HepG2 (cell line): ENCODE measurements at regions not wholly inside any gene's neighbourhood (a gene's known extent, or its start where the extent isn't known, plus 50 kb on each side); places are given as distances from the start of the nearest gene placed in this dataset.

Experiments used
- ATAC-seq: fragments of 200-7000 bp; cut with Tn5 transposase; 3 replicates; pipeline ENCODE4 v1.9.1; 2020; ENCODE audit warnings: mild to moderate bottlenecking, moderate library complexity
- BruUV-seq: library from RNA; stranded (reverse); fragments of 400-500 nt; replicated peaks from 2 replicates; lab custom pipeline; 2021; lab: Mats Ljungman, UMichigan
- CTCF ChIA-PET: fragments of 300-600 bp; formaldehyde crosslinking; extraction: SDS; loops from one replicate; lab custom pipeline; 2021; ENCODE audit warnings: low total read pairs, inconsistent platforms, low intra/inter-chr PET ratio; lab: Yijun Ruan, JAX
- POLR2A ChIA-PET: fragments of 350-600 bp; sonication (Branson Sonifier 250); formaldehyde crosslinking; loops from one replicate; lab custom pipeline; 2020; ENCODE audit warnings: antibody characterized with exemption, inconsistent platforms; lab: Yijun Ruan, JAX
- DNase-seq: peaks from one replicate; pipeline ENCODE4 v3.0.0-alpha.2; 2015; ENCODE audit warnings: low spot score
- FAIRE-seq: peaks from 3 replicates; lab custom pipeline; 2011; peaks lifted over from hg19 to GRCh38; lab: Jason Lieb, UNC
- H2AFZ ChIP-seq: one replicate; pipeline ENCODE4 v1.6.1; 2011; ENCODE audit warnings: low read length, inconsistent platforms
- H3K27ac ChIP-seq: fragments of 300-600 bp; 3 replicates; pipeline ENCODE4 v1.8.0; 2011; ENCODE audit warnings: mixed run types, mild to moderate bottlenecking, mixed read lengths, low read length, inconsistent platforms; ENCODE audit not compliant: insufficient read depth; ENCODE audit errors: extremely low read length
- H3K27me3 ChIP-seq, 2 experiments: fragments of 200-600 bp in 1 of 2; 2 replicates in 1 of 2; 3 replicates in 1 of 2; pipeline versions ENCODE4 v1.6.0 to v1.8.0; 2011; ENCODE audit warnings: low read length in 2 of 2, mild to moderate bottlenecking in 2 of 2, moderate library complexity in 2 of 2, inconsistent platforms in 1 of 2; ENCODE audit not compliant: insufficient read depth in 2 of 2, control insufficient read depth in 1 of 2
- H3K36me3 ChIP-seq, 2 experiments: fragments of 200-600 bp in 1 of 2; replicated peaks in 1 of 2; 2 replicates in 1 of 2; 3 replicates in 1 of 2; pipeline versions ENCODE4 v1.5.1 to v1.8.0; 2011; ENCODE audit warnings: low read length in 2 of 2, inconsistent platforms in 1 of 2; ENCODE audit not compliant: insufficient read depth in 2 of 2, control insufficient read depth in 1 of 2
- H3K4me1 ChIP-seq: 2 replicates; pipeline ENCODE4 v1.5.1; 2012; ENCODE audit warnings: low read length, inconsistent platforms; ENCODE audit not compliant: insufficient read depth
- H3K4me2 ChIP-seq: 2 replicates; pipeline ENCODE4 v1.6.0; 2011; ENCODE audit warnings: low read depth, low read length, inconsistent platforms
- H3K4me3 ChIP-seq, 3 experiments: fragments of 200-600 bp in 1 of 3; sonication (generic), shearing (Covaris generic) in 1 of 3; replicated peaks in 1 of 3; 2 replicates each; pipeline ENCODE4 v1.5.1; 2011 to 2016; ENCODE audit warnings: low read length in 3 of 3, inconsistent platforms in 2 of 3, low read depth in 2 of 3, mild to moderate bottlenecking in 2 of 3, control low read depth in 1 of 3, mixed read lengths in 1 of 3; ENCODE audit not compliant: insufficient read depth in 1 of 3
- H3K79me2 ChIP-seq: one replicate; pipeline ENCODE4 v1.6.1; 2011; ENCODE audit warnings: low read length, inconsistent platforms; ENCODE audit not compliant: insufficient read depth
- H3K9ac ChIP-seq: 2 replicates; pipeline ENCODE4 v1.6.0; 2011; ENCODE audit warnings: mild to moderate bottlenecking, low read depth, low read length, inconsistent platforms; ENCODE audit not compliant: insufficient read depth
- H3K9me3 ChIP-seq: 2 replicates; pipeline ENCODE4 v1.5.1; 2012; ENCODE audit warnings: mild to moderate bottlenecking, low read length
- H4K20me1 ChIP-seq: 2 replicates; pipeline ENCODE4 v1.6.0; 2011; ENCODE audit warnings: inconsistent platforms, mild to moderate bottlenecking, low read length, moderate library complexity; ENCODE audit not compliant: insufficient read depth
- BHLHE40 ChIP-seq: IDR thresholded peaks from 2 replicates; pipeline ENCODE4 v1.6.1; 2011; ENCODE audit warnings: low read length, improper control_type of control experiment
- CBX2 ChIP-seq, 2 experiments: fragments of 200-600 bp in 1 of 2; sonication (generic); formaldehyde crosslinking in 1 of 2; IDR thresholded peaks; 2 replicates each; pipeline versions ENCODE4 v1.7.0 to v1.8.1; 2018 to 2022; ENCODE audit warnings: low read depth in 2 of 2, low read length in 1 of 2, mild to moderate bottlenecking in 1 of 2, missing genetic modification reagents in 1 of 2
- CENPX ChIP-seq: sonication (generic); formaldehyde crosslinking; IDR thresholded peaks from 2 replicates; pipeline ENCODE4 v1.9.0; 2021; ENCODE audit warnings: mild to moderate bottlenecking, missing genetic modification reagents, moderate library complexity
- FOXK1 ChIP-seq: sonication (generic); formaldehyde crosslinking; IDR thresholded peaks from 2 replicates; pipeline ENCODE4 v1.4.0; 2020; ENCODE audit warnings: low read depth, missing genetic modification reagents, borderline replicate concordance
- IRF2 ChIP-seq: IDR thresholded peaks from 2 replicates; pipeline ENCODE4 v1.6.1; 2018; ENCODE audit warnings: missing genetic modification reagents, missing compliant biosample characterization
- KDM2A ChIP-seq: sonication (generic); formaldehyde crosslinking; IDR thresholded peaks from 2 replicates; pipeline ENCODE4 v1.4.0; 2020; ENCODE audit warnings: low read depth, missing genetic modification reagents, borderline replicate concordance
- KDM3A ChIP-seq: IDR thresholded peaks from 2 replicates; pipeline ENCODE4 v1.6.1; 2018; ENCODE audit warnings: low read depth, missing compliant biosample characterization
- MIXL1 ChIP-seq: IDR thresholded peaks from 2 replicates; pipeline ENCODE4 v1.6.1; 2016
- MYC ChIP-seq: sonication (generic); formaldehyde crosslinking; IDR thresholded peaks from 2 replicates; pipeline ENCODE4 v1.9.0; 2021; ENCODE audit warnings: missing genetic modification reagents, borderline replicate concordance
- SATB2 ChIP-seq: sonication (generic); formaldehyde crosslinking; IDR thresholded peaks from 2 replicates; pipeline ENCODE4 v1.5.0; 2020; ENCODE audit warnings: missing genetic modification reagents
- SOX5 ChIP-seq: IDR thresholded peaks from 2 replicates; pipeline ENCODE4 v1.6.1; 2016; ENCODE audit warnings: borderline replicate concordance
- SP4 ChIP-seq: sonication (generic); formaldehyde crosslinking; IDR thresholded peaks from 2 replicates; pipeline ENCODE4 v1.8.1; 2023; ENCODE audit warnings: mild to moderate bottlenecking, missing genetic modification reagents
- ZNF138 ChIP-seq: sonication (generic); formaldehyde crosslinking; IDR thresholded peaks from 2 replicates; pipeline ENCODE4 v1.5.0; 2020; ENCODE audit warnings: mild to moderate bottlenecking, low read depth, missing genetic modification reagents
- ZNF263 ChIP-seq: sonication (generic); formaldehyde crosslinking; IDR thresholded peaks from 2 replicates; pipeline ENCODE4 v1.4.0; 2020; ENCODE audit warnings: missing genetic modification reagents
- ZNF879 ChIP-seq: sonication (generic); formaldehyde crosslinking; IDR thresholded peaks from 2 replicates; pipeline ENCODE4 v1.8.1; 2023; ENCODE audit warnings: missing genetic modification reagents
- ZNF891 ChIP-seq: sonication (generic); formaldehyde crosslinking; IDR thresholded peaks from 2 replicates; pipeline ENCODE4 v1.5.0; 2020; ENCODE audit warnings: mild to moderate bottlenecking, missing genetic modification reagents
- WGBS: methylation state at CpG from one replicate; pipeline ENCODE4 v1.1.6; 2017; ENCODE audit warnings: low lambda C conversion rate; 5-methylcytosine and 5-hydroxymethylcytosine counted together
- in situ Hi-C: cut with HindIII; loops from 2 replicates; pipeline ENCODE4 v1.10.0; 2017; ENCODE audit warnings: low pct_unique_long_range_greater_than_20kb; ENCODE audit not compliant: extremely low pct_ligation_motif_present
- intact Hi-C: fragments of 100-400 bp; cut with micrococcal nuclease; formaldehyde crosslinking; loops from one replicate; pipeline ENCODE4 v1.10.0; 2022; ENCODE audit not compliant: unreplicated experiment
- TF ChIP-seq, protein P1 (sequence below): sonication (generic); formaldehyde crosslinking; IDR thresholded peaks from 2 replicates; pipeline ENCODE4 v1.4.0; 2020; ENCODE audit warnings: missing genetic modification reagents
- TF ChIP-seq, protein P2 (sequence below): sonication (generic); formaldehyde crosslinking; IDR thresholded peaks from 2 replicates; pipeline ENCODE4 v1.4.0; 2020; ENCODE audit warnings: missing genetic modification reagents, borderline replicate concordance
- TF ChIP-seq, protein P3 (sequence below): sonication (generic); formaldehyde crosslinking; IDR thresholded peaks from 2 replicates; pipeline ENCODE4 v1.5.0; 2020; ENCODE audit warnings: mild to moderate bottlenecking, missing genetic modification reagents

DNA sequence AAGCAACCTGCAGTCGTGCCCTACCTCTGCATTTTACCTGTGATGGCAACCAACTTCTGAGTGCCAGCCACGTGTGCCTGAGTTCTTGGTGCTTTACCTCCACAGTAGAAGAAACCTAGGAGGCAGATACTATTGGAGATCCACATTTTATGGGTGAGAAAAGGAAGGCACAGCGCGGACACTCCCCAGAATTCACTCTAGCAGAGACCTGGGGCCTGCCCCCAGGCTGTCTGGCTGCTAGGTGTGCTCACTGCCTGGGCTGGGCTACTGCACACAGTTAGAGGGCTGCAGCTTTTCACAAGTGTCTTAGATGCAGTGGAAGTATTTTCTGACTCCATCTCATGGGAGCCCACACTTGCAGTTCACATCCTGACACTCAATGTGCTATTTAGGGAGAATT lies 598.8 kb upstream of the ADAMTS16 start:
- no peak for FAIRE-seq
- no peak overlapping the region for H2AFZ ChIP-seq
- BruUV-seq = no TSS peak
- no peaks in the 10 kb centered on the region for H3K36me3 ChIP-seq
- H3K4me3 ChIP-seq = no peak overlapping the region
- H4K20me1 ChIP-seq = no peaks in the 10 kb centered on the region
- no peak overlapping the region for H3K27ac ChIP-seq
- no peaks in the 10 kb centered on the region for H3K27me3 ChIP-seq
- in situ Hi-C loops (no loop called here), intact Hi-C loops (no loop called here)
- no peak overlapping the region for H3K9ac ChIP-seq
- peaks cover 85% of the 10 kb centered on the region for H3K9me3 ChIP-seq
- no peak for DNase-seq
- H3K79me2 ChIP-seq = no peaks in the 10 kb centered on the region
- CTCF ChIA-PET = no interaction called here
- WGBS = 7% methylated on average over 4 of the region's 4 CpGs
- H3K4me2 ChIP-seq = no peak overlapping the region
- no peaks in the 10 kb centered on the region for H3K4me1 ChIP-seq
- TF ChIP-seq MYC (no peak), KDM2A (no peak), ZNF263 (CRISPR knock-in tag) (no peak), ZNF891 (no peak), MIXL1 (no peak), SOX5 (CRISPR knock-in tag) (no peak), CENPX (CRISPR knock-in tag) (no peak), SATB2 (no peak), KDM3A (CRISPR knock-in tag) (no peak), BHLHE40 (no peak), CBX2 (IDR thresholded peaks at IDR 0.05; ENCODE audit: low read depth, low read length) (no peak), CBX2 (CRISPR knock-in tag; IDR thresholded peaks at IDR 0.05; ENCODE audit: low read depth) (no peak), SP4 (CRISPR knock-in tag) (no peak), ZNF879 (CRISPR knock-in tag) (no peak), FOXK1 (CRISPR knock-in tag) (no peak), ZNF138 (CRISPR knock-in tag) (no peak), IRF2 (CRISPR knock-in tag) (no peak)
- TF ChIP-seq, protein P1, sequence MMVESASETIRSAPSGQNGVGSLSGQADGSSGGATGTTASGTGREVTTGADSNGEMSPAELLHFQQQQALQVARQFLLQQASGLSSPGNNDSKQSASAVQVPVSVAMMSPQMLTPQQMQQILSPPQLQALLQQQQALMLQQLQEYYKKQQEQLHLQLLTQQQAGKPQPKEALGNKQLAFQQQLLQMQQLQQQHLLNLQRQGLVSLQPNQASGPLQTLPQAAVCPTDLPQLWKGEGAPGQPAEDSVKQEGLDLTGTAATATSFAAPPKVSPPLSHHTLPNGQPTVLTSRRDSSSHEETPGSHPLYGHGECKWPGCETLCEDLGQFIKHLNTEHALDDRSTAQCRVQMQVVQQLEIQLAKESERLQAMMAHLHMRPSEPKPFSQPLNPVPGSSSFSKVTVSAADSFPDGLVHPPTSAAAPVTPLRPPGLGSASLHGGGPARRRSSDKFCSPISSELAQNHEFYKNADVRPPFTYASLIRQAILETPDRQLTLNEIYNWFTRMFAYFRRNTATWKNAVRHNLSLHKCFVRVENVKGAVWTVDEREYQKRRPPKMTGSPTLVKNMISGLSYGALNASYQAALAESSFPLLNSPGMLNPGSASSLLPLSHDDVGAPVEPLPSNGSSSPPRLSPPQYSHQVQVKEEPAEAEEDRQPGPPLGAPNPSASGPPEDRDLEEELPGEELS (CRISPR knock-in tag) = no peak
- TF ChIP-seq, protein P2, sequence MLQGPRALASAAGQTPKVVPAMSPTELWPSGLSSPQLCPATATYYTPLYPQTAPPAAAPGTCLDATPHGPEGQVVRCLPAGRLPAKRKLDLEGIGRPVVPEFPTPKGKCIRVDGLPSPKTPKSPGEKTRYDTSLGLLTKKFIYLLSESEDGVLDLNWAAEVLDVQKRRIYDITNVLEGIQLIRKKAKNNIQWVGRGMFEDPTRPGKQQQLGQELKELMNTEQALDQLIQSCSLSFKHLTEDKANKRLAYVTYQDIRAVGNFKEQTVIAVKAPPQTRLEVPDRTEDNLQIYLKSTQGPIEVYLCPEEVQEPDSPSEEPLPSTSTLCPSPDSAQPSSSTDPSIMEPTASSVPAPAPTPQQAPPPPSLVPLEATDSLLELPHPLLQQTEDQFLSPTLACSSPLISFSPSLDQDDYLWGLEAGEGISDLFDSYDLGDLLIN = no peak
- TF ChIP-seq, protein P3, sequence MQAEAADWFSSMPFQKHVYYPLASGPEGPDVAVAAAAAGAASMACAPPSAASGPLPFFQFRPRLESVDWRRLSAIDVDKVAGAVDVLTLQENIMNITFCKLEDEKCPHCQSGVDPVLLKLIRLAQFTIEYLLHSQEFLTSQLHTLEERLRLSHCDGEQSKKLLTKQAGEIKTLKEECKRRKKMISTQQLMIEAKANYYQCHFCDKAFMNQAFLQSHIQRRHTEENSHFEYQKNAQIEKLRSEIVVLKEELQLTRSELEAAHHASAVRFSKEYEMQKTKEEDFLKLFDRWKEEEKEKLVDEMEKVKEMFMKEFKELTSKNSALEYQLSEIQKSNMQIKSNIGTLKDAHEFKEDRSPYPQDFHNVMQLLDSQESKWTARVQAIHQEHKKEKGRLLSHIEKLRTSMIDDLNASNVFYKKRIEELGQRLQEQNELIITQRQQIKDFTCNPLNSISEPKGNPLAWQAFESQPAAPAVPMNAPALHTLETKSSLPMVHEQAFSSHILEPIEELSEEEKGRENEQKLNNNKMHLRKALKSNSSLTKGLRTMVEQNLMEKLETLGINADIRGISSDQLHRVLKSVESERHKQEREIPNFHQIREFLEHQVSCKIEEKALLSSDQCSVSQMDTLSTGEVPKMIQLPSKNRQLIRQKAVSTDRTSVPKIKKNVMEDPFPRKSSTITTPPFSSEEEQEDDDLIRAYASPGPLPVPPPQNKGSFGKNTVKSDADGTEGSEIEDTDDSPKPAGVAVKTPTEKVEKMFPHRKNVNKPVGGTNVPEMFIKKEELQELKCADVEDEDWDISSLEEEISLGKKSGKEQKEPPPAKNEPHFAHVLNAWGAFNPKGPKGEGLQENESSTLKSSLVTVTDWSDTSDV (CRISPR knock-in tag) = no peak
- POLR2A ChIA-PET = no interaction called here
- ATAC-seq = no peak
